Thoracic aorta (tissue), 2 donors: ENCODE measurements at regions not wholly inside any gene's neighbourhood (a gene's known extent, or its start where the extent isn't known, plus 50 kb on each side); places are given as distances from the start of the nearest gene placed in this dataset.

ENCODE experiments used
- ATAC-seq: fragments of 150-250 bp; one replicate; pipeline ENCODE4 v1.8.0; 2017; ENCODE audit warnings: low read depth; ENCODE audit not compliant: insufficient number of reproducible peaks, low FRiP score
- DNase-seq: peaks from one replicate; pipeline ENCODE4 v3.0.0-alpha.2; 2020; ENCODE audit warnings: low spot score
- H3K27ac ChIP-seq, 2 donors: fragments of 200-600 bp; sonication (generic); 1 replicate in 1 of 2; 2 replicates in 1 of 2; pipeline ENCODE4 v1.5.1; 2016; ENCODE audit warnings: mild to moderate bottlenecking in 2 of 2, moderate library complexity in 2 of 2
- H3K27me3 ChIP-seq: fragments of 200-600 bp; sonication (generic); replicated peaks from 2 replicates; pipeline ENCODE4 v1.6.0; 2016; ENCODE audit warnings: mild to moderate bottlenecking; ENCODE audit not compliant: insufficient read depth
- H3K36me3 ChIP-seq: fragments of 200-600 bp; sonication (generic); one replicate; pipeline ENCODE4 v1.5.1; 2016
- H3K4me1 ChIP-seq, 2 donors: fragments of 200-600 bp; sonication (generic); 1 replicate in 1 of 2; 2 replicates in 1 of 2; pipeline versions ENCODE4 v1.5.1 to v1.6.0; 2016; ENCODE audit warnings: low read depth in 2 of 2, mild to moderate bottlenecking in 1 of 2; ENCODE audit not compliant: control insufficient read depth in 1 of 2
- H3K4me3 ChIP-seq: fragments of 200-600 bp; sonication (generic); 2 replicates; pipeline ENCODE4 v1.5.1; 2016; ENCODE audit warnings: mild to moderate bottlenecking
- H3K9me3 ChIP-seq: fragments of 200-600 bp; sonication (generic); 2 replicates; pipeline ENCODE4 v1.5.1; 2016
- TF ChIP-seq, protein P1 (sequence below): fragments of 200-600 bp; sonication (generic); IDR thresholded peaks from one replicate; pipeline ENCODE4 v1.5.1; 2019; ENCODE audit warnings: antibody characterized with exemption

GRCh38 chr9:32248189-32248712 lies 136.2 kb upstream of the ACO1 start:
- H3K4me3 ChIP-seq, result no peak overlapping the region
- H3K36me3 ChIP-seq, result no peaks in the 10 kb centered on the region
- DNase-seq, result no peak
- H3K27me3 ChIP-seq, result no peaks in the 10 kb centered on the region
- no peak overlapping the region for H3K27ac ChIP-seq
- TF ChIP-seq, protein P1, sequence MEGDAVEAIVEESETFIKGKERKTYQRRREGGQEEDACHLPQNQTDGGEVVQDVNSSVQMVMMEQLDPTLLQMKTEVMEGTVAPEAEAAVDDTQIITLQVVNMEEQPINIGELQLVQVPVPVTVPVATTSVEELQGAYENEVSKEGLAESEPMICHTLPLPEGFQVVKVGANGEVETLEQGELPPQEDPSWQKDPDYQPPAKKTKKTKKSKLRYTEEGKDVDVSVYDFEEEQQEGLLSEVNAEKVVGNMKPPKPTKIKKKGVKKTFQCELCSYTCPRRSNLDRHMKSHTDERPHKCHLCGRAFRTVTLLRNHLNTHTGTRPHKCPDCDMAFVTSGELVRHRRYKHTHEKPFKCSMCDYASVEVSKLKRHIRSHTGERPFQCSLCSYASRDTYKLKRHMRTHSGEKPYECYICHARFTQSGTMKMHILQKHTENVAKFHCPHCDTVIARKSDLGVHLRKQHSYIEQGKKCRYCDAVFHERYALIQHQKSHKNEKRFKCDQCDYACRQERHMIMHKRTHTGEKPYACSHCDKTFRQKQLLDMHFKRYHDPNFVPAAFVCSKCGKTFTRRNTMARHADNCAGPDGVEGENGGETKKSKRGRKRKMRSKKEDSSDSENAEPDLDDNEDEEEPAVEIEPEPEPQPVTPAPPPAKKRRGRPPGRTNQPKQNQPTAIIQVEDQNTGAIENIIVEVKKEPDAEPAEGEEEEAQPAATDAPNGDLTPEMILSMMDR, result no peak
- H3K4me1 ChIP-seq, result no peaks in the 10 kb centered on the region
- H3K9me3 ChIP-seq, result no peaks in the 10 kb centered on the region
- ATAC-seq, result no peak

- H3K27ac ChIP-seq, result no peak overlapping the region
- no peaks in the 10 kb centered on the region for H3K4me1 ChIP-seq
- no peak for ATAC-seq
- no peaks in the 10 kb centered on the region for H3K9me3 ChIP-seq
- no peaks in the 10 kb centered on the region for H3K36me3 ChIP-seq
- TF ChIP-seq, protein P1, result no peak
- H3K27me3 ChIP-seq, result no peaks in the 10 kb centered on the region
- DNase-seq, result no peak
- H3K4me3 ChIP-seq, result no peak overlapping the region
Measured at GRCh38 chr9:32251539-32251938, 132.9 kb upstream of the ACO1 start.

GRCh38 chr9:32253731-32254130 lies 130.7 kb upstream of the ACO1 start:
- Histone ChIP-seq H3K27me3 (no peaks in the 10 kb centered on the region), H3K27ac (no peak overlapping the region), H3K4me1 (no peaks in the 10 kb centered on the region), H3K4me3 (no peak overlapping the region), H3K9me3 (no peaks in the 10 kb centered on the region), H3K36me3 (no peaks in the 10 kb centered on the region)
- TF ChIP-seq, protein P1, result no peak
- no peak for DNase-seq
- no peak for ATAC-seq

DNA sequence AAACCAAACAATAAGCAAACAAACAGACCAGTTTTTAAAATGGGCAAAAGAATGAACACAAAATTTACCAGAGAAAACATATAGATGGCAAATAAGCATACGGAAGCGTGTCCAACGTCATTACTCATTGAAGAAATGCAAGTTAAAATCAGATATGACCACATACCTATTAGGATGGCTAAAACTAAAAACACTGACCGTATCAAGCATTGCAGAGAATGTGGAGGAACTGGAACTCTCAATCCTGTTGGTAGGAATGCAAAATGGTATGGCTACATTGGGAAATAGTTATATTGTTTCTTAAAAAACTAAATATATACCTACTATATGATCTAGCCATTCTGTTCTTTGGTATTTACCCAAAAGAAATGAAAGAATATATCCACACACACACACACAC lies 129.4 kb upstream of the ACO1 start:
- no peaks in the 10 kb centered on the region for H3K9me3 ChIP-seq
- H3K36me3 ChIP-seq, result no peaks in the 10 kb centered on the region
- no peaks in the 10 kb centered on the region for H3K27me3 ChIP-seq
- no peak overlapping the region for H3K27ac ChIP-seq
- TF ChIP-seq, protein P1, result no peak
- H3K4me1 ChIP-seq, result no peaks in the 10 kb centered on the region
- no peak overlapping the region for H3K4me3 ChIP-seq
- DNase-seq (no peak), ATAC-seq (no peak)

DNA sequence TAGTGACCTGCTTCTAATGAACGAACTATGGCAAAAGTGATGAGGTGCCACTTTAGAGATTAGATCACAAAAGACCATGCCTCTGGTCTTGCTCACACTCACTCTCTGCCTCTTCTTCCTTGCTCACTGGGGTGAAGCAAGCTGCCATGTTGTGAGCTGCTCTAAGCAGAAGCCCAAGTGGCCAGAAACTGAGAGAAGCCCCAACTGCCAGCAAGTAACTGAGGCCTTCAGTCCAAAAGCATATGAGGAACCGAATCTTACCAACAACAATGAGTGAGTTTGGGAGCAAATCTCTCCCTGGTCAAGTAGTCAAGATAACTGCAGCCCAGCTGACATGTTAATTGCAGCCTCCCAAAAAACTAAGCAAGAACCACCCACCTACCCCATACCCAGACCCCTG lies 126.0 kb upstream of the ACO1 start:
- Histone ChIP-seq H3K36me3 (no peaks in the 10 kb centered on the region), H3K27me3 (no peaks in the 10 kb centered on the region), H3K9me3 (no peaks in the 10 kb centered on the region), H3K4me1 (no peaks in the 10 kb centered on the region), H3K4me3 (no peak overlapping the region), H3K27ac (no peak overlapping the region)
- TF ChIP-seq, protein P1, result no peak
- DNase-seq (no peak), ATAC-seq (no peak)
